Thyroid gland (tissue), 4 donors: ENCODE measurements at regions not wholly inside any gene's neighbourhood (a gene's known extent, or its start where the extent isn't known, plus 50 kb on each side); places are given as distances from the start of the nearest gene placed in this dataset.

Experiments used
- POLR2A ChIP-seq, 2 donors: fragments of 450-650 bp; IDR thresholded peaks; one replicate each; pipeline ENCODE4 v1.6.1; 2017; ENCODE audit warnings: antibody characterized with exemption in 2 of 2, mild to moderate bottlenecking in 2 of 2, moderate library complexity in 1 of 2
- TF ChIP-seq, protein P1 (sequence below), 6 experiments: fragments of 200-600 bp in 3 of 6; fragments of 450-650 bp in 3 of 6; sonication (generic) in 3 of 6; IDR thresholded peaks; one replicate each; pipeline ENCODE4 v1.5.1; 2016 to 2019; ENCODE audit warnings: antibody characterized with exemption in 6 of 6, mild to moderate bottlenecking in 2 of 6, inconsistent platforms in 1 of 6, moderate library complexity in 1 of 6

DNA sequence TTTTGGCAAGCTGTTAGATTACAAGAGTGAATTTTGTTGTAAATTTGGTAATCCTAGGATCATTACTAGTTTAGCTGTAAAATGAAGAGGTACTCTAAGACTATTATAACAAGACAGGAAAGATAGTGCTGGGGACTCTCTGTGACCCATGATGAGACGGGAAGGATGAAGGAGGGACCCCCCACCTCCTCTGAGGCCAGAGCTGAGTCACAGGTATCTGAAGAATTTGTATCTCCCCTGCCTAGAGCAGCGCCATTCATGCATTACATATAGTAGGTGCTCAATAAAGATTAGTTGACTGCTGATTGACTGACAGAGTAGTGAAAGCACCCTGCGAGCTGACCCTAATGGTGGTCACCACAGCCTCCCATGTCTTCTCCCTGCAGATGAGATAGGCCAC is 202.8 kb downstream of the SNX18 start:
- TF ChIP-seq, protein P1, sequence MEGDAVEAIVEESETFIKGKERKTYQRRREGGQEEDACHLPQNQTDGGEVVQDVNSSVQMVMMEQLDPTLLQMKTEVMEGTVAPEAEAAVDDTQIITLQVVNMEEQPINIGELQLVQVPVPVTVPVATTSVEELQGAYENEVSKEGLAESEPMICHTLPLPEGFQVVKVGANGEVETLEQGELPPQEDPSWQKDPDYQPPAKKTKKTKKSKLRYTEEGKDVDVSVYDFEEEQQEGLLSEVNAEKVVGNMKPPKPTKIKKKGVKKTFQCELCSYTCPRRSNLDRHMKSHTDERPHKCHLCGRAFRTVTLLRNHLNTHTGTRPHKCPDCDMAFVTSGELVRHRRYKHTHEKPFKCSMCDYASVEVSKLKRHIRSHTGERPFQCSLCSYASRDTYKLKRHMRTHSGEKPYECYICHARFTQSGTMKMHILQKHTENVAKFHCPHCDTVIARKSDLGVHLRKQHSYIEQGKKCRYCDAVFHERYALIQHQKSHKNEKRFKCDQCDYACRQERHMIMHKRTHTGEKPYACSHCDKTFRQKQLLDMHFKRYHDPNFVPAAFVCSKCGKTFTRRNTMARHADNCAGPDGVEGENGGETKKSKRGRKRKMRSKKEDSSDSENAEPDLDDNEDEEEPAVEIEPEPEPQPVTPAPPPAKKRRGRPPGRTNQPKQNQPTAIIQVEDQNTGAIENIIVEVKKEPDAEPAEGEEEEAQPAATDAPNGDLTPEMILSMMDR (IDR thresholded peaks at IDR 0.05) = no peak
- TF ChIP-seq POLR2A (IDR thresholded peaks at IDR 0.05) = no peak
